H1 (cell line): ENCODE measurements at regions not wholly inside any gene's neighbourhood (a gene's known extent, or its start where the extent isn't known, plus 50 kb on each side); places are given as distances from the start of the nearest gene placed in this dataset.

ENCODE experiments used
- CEBPB ChIP-seq: IDR thresholded peaks from 2 replicates; pipeline ENCODE4 v1.6.1; 2012; ENCODE audit warnings: low read depth, low read length
- CREB1 ChIP-seq: IDR thresholded peaks from 2 replicates; pipeline ENCODE4 v1.6.1; 2012; ENCODE audit warnings: inconsistent platforms
- HDAC2 ChIP-seq, 2 experiments: fragments of 300-600 bp in 1 of 2; sonication (generic) in 1 of 2; IDR thresholded peaks; 2 replicates each; pipeline ENCODE4 v1.6.1; 2011 to 2012; ENCODE audit warnings: low read depth in 2 of 2, low read length in 2 of 2, mild to moderate bottlenecking in 2 of 2, moderate library complexity in 2 of 2, borderline replicate concordance in 1 of 2, inconsistent platforms in 1 of 2
- JUN ChIP-seq: IDR thresholded peaks from 2 replicates; pipeline ENCODE4 v1.6.1; 2011; ENCODE audit warnings: low read depth, mild to moderate bottlenecking, improper control_type of control experiment, low read length
- KDM4A ChIP-seq: IDR thresholded peaks from one replicate; pipeline ENCODE4 v1.7.1; 2012; ENCODE audit warnings: low read depth, mild to moderate bottlenecking, moderate library complexity, low read length, inconsistent platforms; ENCODE audit not compliant: severe bottlenecking
- KDM5A ChIP-seq: fragments of 200-600 bp; IDR thresholded peaks from 2 replicates; pipeline ENCODE4 v1.7.1; 2012; ENCODE audit warnings: mild to moderate bottlenecking, low read length, inconsistent platforms, mixed read lengths
- MAFK ChIP-seq: IDR thresholded peaks from 2 replicates; pipeline ENCODE4 v1.6.1; 2012; ENCODE audit warnings: low read depth, mild to moderate bottlenecking, improper control_type of control experiment, low read length

DNA sequence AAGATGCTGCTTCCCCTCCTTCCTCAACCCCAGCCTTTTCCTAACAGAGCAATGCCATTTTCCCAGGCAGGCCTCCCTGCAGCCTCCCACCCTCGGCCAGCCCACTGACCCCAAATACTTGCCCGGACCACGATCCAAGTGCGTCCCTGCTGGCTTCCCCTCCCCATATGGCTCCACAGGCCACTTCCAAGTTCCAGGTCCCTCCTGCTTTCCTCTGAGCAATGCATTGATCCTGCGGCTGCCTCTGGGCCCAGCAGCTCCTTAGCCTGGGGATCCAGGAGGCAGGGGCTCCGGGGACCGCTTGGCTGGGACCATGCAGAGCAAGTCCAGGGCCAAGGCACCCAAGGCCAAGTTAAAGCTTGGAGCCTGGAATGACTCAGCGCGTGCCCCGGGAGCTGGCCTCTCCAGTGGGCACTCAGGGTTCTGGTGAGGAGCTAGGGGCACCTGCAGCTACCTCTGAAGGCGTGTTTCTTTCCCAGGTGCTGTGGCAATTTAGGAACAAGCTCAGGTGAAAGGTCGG is 51.9 kb upstream of the ENPP7 start (continued):
- TF ChIP-seq KDM5A (no peak), CEBPB (no peak), KDM4A (no peak), HDAC2 (IDR thresholded peaks at IDR 0.05; ENCODE audit: borderline replicate concordance in 1 of 2, low read depth in 2 of 2, low read length in 2 of 2) (no peak), CREB1 (no peak), JUN (no peak), MAFK (no peak)
